GM19035 (cell line): ENCODE measurements at regions not wholly inside any gene's neighbourhood (a gene's known extent, or its start where the extent isn't known, plus 50 kb on each side); places are given as distances from the start of the nearest gene placed in this dataset.
"Not testable (repeated sequence)": the region's sequence is repeated elsewhere in the genome, so short reads cannot be mapped to it uniquely, and the experiment has no call there.

Experiments
- ATAC-seq: cut with Tn5 transposase; IDR thresholded peaks from one replicate; pipeline ENCODE4 v1.9.1; 2021; ENCODE audit not compliant: unreplicated experiment

- no peak for ATAC-seq
Measured at GRCh38 chr6:8875986-8876385, 440.6 kb upstream of the SLC35B3 start.

DNA sequence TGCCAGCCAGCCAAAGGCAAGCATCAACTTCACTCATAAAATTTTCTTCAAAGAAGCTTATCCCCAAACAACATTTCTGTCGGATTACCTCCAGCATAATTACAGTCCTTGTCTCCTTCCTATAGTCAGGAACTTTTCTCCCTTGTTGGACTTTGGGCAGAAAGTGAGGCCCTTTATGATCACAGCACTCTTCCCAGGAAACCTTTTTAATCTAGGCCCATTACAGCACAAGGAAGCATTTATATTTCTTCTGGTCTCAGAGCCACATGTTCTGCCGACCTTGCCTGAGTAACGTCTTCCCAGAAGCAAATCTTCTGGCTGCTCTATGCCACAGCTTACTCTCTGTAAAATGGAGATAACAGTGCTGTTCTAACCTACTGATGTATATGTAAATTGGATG, 437.2 kb upstream of the SLC35B3 start:
- ATAC-seq: no peak

GRCh38 chr6:8865451-8865850, 430.1 kb upstream of the SLC35B3 start:
- ATAC-seq: no peak

GRCh38 chr6:8860671-8861070, 425.3 kb upstream of the SLC35B3 start:
- ATAC-seq: no peak

GRCh38 chr6:8859501-8859900, 424.2 kb upstream of the SLC35B3 start:
- ATAC-seq: no peak

- ATAC-seq: no peak
Measured at GRCh38 chr6:8858854-8859331, 423.5 kb upstream of the SLC35B3 start.

DNA sequence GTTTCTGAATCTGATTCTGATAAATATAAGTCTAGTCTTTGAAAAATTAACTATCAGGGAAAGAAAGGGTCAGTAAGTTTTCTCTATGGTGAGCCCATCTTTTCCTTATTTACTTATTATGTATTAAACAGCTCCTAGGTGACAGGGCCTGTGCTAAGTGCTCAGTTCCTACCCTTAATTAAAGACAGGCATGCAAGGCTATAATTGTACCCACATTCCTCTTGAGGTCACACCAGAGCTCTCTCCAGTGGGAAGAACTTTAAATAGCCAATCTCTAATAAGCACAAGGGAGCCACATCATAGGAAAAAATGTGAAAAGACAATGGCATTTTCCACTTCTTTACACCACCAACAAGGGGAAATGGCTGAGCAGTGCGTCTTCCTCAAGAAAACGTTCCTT, 421.8 kb upstream of the SLC35B3 start:
- no peak for ATAC-seq

DNA sequence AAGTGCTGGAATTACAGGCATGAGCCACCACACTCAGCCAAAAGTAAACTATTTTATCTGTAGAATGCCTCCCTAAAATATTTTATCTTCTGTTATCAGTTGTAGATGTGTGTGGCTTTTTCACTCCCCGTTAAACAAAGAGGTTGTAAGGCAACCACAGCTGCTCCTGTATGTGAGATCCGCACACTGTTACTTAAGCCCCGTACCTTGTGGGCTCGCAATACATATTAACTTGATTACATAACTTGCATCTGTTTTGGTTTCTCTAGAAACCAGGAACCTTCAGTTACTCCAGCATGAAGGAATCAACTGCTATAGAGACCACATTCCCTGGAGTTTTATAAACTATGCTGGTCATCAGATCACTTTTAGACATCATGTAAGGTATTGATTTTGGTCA, 420.1 kb upstream of the SLC35B3 start:
- no peak for ATAC-seq

DNA sequence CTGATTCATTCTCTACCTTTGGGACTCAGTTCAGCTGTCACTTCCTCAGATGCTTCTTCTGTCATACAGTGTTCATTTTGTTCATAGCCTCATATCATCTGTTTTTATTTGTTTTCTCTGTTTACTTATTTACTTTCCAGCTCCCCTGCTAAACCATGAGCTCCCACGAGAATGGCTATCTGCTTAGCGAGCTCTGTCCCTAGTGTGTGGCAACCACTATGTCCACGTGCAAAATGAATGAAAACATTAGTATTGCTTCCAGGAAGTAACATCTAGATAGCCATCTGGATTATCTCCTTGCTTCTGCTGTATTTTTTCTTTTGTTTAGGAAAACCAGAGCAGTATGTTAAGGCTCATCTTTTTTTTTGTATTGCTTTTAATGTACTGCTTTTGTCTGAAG, 417.0 kb upstream of the SLC35B3 start:
- no peak for ATAC-seq

DNA sequence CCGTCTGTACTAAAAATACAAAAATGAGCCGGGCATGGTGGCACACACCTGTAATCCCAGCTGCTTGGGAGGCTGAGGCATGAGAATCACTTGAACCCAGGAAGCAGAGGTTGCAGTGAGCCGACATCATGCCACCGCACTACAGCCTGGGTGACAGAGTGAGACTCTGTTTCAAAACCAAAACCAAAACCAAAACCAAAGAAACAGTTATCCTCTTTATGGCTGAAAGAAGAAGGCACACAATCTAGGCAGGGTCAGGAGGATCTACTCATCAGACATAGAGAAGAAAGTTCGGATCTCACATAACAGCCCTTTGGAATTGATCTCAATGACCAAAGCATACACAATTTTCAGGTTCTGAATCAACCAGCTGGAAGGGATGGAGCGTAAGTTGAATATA, 411.3 kb upstream of the SLC35B3 start:
- not testable (repeated sequence) for ATAC-seq

- no peak for ATAC-seq
Measured at GRCh38 chr6:8845690-8846089, 410.3 kb upstream of the SLC35B3 start.

- ATAC-seq: no peak
Measured at GRCh38 chr6:8844968-8845367, 409.6 kb upstream of the SLC35B3 start.

DNA sequence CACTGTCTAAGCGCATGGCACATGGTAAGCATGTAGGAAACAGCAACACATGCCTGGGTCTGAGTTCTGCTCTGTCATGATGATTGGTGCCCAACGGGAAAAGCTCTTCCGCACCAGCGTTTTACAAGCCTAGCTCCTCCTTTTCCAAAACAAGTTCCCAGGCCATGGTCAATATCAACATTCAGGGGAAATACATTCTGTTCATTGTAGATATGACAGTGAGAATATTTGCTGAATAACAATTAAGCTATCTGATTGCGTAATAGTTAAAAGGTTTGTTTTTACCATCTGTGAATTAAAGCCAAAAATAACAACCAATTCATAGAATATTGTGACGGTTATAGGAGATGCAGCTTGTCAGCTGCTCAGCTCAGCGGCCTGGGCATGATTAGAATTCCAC, 404.3 kb upstream of the SLC35B3 start:
- ATAC-seq: no peak

- no peak for ATAC-seq
Measured at GRCh38 chr6:8837343-8837742, 402.0 kb upstream of the SLC35B3 start.

- ATAC-seq: not testable (repeated sequence)
Measured at GRCh38 chr6:8832695-8833094, 397.4 kb upstream of the SLC35B3 start.

- ATAC-seq: no peak
Measured at GRCh38 chr6:8831366-8832152, 396.2 kb upstream of the SLC35B3 start.

DNA sequence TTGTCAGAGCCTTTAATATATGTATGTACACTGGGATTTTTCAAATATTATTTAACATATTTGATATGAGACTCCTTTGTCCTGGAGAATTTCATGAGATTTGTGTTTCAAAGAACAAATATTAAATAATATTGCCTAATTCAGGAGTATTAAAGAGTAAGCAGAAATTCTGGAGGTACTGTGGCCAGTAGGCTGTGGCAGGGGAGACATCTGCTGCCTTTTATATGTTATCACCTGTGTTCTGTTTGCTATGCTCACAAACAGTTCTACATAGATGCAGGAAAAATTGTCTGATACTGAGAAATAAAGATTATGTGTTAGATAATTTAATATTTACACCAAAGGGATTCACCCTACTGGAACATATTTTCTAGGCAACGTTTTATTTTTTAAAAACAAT, 395.4 kb upstream of the SLC35B3 start:
- no peak for ATAC-seq

DNA sequence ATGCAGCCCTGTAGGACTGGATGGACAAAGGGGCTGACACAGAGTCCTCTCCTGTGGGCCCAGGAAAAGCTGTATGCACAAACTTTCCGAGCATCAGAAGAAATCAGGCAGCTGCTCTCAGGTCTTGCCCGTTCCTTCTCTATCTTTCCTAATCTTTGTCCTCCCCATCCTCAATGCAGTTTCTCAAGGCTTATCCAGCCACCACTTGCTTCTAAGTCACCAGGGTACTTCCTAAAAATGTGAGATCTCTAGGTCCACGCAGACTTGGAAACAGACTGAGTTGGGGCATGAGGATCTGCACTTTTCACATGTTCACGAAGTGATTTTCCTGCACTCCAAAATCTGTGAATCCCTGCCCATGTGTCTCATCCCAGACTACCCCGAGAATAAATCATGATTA, 394.5 kb upstream of the SLC35B3 start:
- no peak for ATAC-seq

GRCh38 chr6:8829296-8829695, 394.0 kb upstream of the SLC35B3 start:
- no peak for ATAC-seq

GRCh38 chr6:8828376-8828775, 393.0 kb upstream of the SLC35B3 start:
- no peak for ATAC-seq

DNA sequence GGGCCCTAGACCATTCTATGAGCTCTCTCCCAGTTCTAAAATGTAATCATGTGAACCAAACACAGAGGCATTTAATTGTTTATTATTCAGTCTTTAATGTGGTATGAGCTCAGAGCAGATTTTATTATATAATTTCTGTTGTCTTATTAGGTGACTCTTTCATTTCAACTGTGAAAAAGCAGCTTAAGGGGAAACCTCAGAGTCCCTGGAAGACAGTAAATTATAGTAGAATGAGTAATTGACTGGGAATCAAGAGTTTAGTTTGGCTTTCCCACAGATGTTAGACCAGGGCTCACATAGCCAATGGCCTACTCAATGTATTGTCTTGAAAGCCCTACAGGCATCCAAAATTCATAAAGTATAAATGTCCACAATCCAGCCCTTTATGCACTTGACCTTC, 390.4 kb upstream of the SLC35B3 start:
- ATAC-seq: no peak

- ATAC-seq: no peak
Measured at GRCh38 chr6:8821981-8822381, 386.6 kb upstream of the SLC35B3 start.

DNA sequence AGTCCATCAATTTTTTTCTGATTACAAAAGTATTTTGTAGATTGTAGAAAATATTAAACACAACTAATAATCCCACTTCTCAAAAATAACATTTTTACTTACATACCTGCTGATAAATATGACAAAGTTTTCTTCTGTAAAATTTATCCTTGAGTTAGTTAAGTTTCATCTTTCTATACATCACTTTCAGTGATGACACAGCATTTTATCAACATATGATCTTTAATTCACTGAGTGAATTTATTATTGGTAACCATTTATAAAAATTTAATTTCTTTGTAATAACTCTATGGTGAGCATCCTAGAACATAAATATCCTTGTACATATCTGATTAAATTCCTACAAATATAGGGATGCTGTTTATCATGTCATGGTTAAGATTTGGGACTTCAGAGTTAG, 385.0 kb upstream of the SLC35B3 start:
- ATAC-seq: no peak
